Dedifferentiated amniotic fluid mesenchymal stem cell (primary cell): ENCODE measurements at regions not wholly inside any gene's neighbourhood (a gene's known extent, or its start where the extent isn't known, plus 50 kb on each side); places are given as distances from the start of the nearest gene placed in this dataset.

ENCODE experiments used
- DNase-seq: peaks from one replicate; pipeline ENCODE4 v3.0.0-alpha.2; 2016; ENCODE audit errors: extremely low spot score

- DNase-seq, result no peak
These were observed 263.4 kb downstream of the AUH start for GRCh38 chr9:91098203-91098850.

- DNase-seq, result no peak
These were observed 262.3 kb downstream of the AUH start for GRCh38 chr9:91099436-91099835.

GRCh38 chr9:91100878-91101450 is 260.8 kb downstream of the AUH start:
- no peak for DNase-seq

GRCh38 chr9:91101611-91102168 is 260.0 kb downstream of the AUH start:
- DNase-seq, result no peak

GRCh38 chr9:91102269-91102668 is 259.4 kb downstream of the AUH start:
- no peak for DNase-seq

GRCh38 chr9:91103931-91104330 is 257.8 kb downstream of the AUH start:
- DNase-seq, result no peak

- no peak for DNase-seq
These were observed 255.2 kb downstream of the AUH start for GRCh38 chr9:91106415-91107081.

GRCh38 chr9:91111226-91111625 is 250.5 kb downstream of the AUH start:
- no peak for DNase-seq

- DNase-seq, result no peak
These were observed 249.8 kb downstream of the AUH start for GRCh38 chr9:91111876-91112275.

GRCh38 chr9:91113016-91113415 is 248.7 kb downstream of the AUH start:
- no peak for DNase-seq

GRCh38 chr9:91114450-91114849 is 247.3 kb downstream of the AUH start:
- no peak for DNase-seq

- no peak for DNase-seq
These were observed 245.5 kb downstream of the AUH start for GRCh38 chr9:91116211-91116610.

GRCh38 chr9:91116711-91117110 is 245.0 kb downstream of the AUH start:
- no peak for DNase-seq

- no peak for DNase-seq
These were observed 244.2 kb downstream of the AUH start for GRCh38 chr9:91117474-91117891.

GRCh38 chr9:91117959-91118703 is 243.6 kb downstream of the AUH start:
- DNase-seq, result peak; percentile 58

GRCh38 chr9:91118704-91119025 is 243.1 kb downstream of the AUH start:
- no peak for DNase-seq

- DNase-seq, result peak; percentile 76
These were observed 242.6 kb downstream of the AUH start for GRCh38 chr9:91119142-91119541.

GRCh38 chr9:91119679-91120078 is 242.0 kb downstream of the AUH start:
- DNase-seq, result peak; percentile 70

- no peak for DNase-seq
These were observed 241.5 kb downstream of the AUH start for GRCh38 chr9:91120200-91120599.

GRCh38 chr9:91122755-91123154 is 239.0 kb downstream of the AUH start:
- DNase-seq, result no peak

GRCh38 chr9:91126761-91127445 is 234.8 kb downstream of the AUH start:
- DNase-seq, result no peak

GRCh38 chr9:91127653-91128052 is 234.1 kb downstream of the AUH start:
- DNase-seq, result no peak
